GM18870 (cell line): ENCODE measurements at regions not wholly inside any gene's neighbourhood (a gene's known extent, or its start where the extent isn't known, plus 50 kb on each side); places are given as distances from the start of the nearest gene placed in this dataset.

ENCODE experiments used
- ATAC-seq: cut with Tn5 transposase; IDR thresholded peaks from one replicate; pipeline ENCODE4 v1.9.1; 2021; ENCODE audit warnings: moderate library complexity; ENCODE audit not compliant: unreplicated experiment

DNA sequence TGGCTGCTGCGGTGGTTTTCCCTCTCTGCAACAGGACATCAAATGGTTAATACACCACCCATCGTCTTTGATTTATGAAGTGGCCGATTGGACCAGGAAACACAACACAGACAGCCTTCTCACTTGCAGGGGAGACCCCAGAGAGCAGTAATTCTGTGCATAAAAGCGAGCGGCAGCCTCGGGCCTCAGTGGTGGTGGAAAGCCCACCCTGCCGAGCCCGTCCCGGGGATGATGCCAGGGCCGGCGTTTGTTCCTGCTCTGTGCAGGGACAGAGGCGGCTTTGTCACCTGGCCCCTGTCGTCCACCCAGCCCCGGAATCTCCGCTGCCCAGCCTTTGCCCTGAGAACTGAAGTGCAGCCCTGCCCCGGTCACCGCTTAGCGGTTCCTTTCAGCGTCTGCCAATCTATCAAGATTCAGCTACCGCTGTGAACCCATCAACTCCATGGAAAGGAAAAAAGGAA is 184.4 kb downstream of the TSHZ3 start:
- ATAC-seq = no peak

GRCh38 chr19:31160336-31160926 is 188.8 kb downstream of the TSHZ3 start:
- ATAC-seq = no peak

DNA sequence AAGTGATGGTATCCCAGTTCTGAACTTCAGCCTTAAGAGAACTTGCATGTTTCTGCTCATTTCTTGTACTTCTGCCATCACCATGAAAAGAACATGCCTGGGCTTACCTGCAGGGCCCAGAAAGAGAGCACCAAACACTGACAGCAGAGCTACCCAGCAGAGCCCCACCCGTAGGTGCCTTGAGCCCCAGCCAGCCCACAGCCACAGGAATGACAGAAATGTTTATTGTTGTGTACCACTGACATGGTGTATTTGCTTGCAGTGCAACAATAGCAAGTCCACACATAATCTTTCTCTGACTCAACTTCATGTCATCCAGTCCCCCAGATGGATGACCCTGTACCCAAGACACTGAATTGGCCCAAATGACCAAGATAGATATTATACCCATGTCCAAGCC is 195.2 kb downstream of the TSHZ3 start:
- ATAC-seq = no peak

- ATAC-seq = no peak
Measured at GRCh38 chr19:31152906-31153305, 196.3 kb downstream of the TSHZ3 start.

- ATAC-seq = no peak
Measured at GRCh38 chr19:31149441-31149941, 199.7 kb downstream of the TSHZ3 start.

DNA sequence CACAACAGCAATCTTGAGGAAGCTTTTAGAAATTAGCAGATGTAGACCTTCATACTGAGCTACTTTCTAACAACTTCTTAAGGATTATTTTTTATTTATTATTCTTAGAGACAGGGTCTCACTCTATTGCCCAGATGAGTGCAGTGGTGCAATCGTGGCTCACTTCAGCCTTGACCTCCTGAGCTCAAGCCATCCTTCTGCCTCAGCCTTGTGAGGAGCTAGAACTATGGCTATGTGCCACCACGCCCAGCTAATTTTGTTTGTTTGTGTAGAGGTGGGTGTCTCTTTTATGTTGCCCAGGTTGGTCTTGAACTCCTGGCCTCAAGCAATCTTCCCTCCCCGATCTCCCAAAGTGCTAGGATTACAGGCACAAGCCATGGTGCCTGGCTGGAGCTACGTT is 200.6 kb downstream of the TSHZ3 start:
- no peak for ATAC-seq

- no peak for ATAC-seq
Measured at GRCh38 chr19:31147234-31147633, 202.0 kb downstream of the TSHZ3 start.

- no peak for ATAC-seq
Measured at GRCh38 chr19:31146546-31147183, 202.6 kb downstream of the TSHZ3 start.

GRCh38 chr19:31146015-31146414 is 203.2 kb downstream of the TSHZ3 start:
- ATAC-seq = no peak

DNA sequence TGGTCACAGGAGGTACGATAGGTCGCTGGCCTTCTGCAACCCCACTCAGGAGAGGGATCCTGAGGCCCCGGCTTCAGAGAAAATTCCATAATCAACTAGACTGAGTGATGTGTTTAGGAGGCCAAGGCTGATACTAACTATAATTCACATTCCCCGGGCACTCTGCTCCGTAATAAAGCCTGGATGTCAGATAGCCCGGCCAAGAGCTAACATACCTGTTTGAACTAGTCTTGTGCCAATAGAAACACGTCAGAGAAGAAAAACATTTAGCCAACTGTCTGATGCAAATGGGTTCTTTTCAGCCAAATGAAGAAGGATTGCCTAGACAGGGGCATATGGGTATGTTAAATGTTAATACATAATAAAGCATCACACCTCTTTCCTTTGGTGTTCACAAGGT is 204.2 kb downstream of the TSHZ3 start:
- ATAC-seq = no peak

- no peak for ATAC-seq
Measured at GRCh38 chr19:31144075-31144870, 205.0 kb downstream of the TSHZ3 start.

DNA sequence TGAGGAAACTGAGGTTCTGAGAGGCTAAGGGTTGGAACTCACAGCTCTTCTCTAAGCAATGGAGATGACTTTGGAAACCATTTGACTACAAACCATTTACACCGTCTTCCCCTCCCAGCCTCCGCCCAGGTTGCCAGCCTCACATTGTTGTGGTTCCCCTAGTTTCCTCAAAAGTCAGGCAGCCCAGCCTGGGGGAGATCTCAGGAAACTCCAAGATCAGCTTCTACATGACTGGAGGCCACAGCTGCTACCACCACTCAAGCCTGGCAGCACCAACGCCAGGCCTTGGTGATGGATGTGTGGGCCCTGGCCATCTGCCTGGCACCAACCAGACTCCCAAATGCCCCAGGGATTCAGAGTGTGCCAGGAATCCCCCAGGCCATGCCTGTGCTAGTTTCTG is 207.9 kb downstream of the TSHZ3 start:
- no peak for ATAC-seq

GRCh38 chr19:31140717-31141116 is 208.5 kb downstream of the TSHZ3 start:
- ATAC-seq = no peak

DNA sequence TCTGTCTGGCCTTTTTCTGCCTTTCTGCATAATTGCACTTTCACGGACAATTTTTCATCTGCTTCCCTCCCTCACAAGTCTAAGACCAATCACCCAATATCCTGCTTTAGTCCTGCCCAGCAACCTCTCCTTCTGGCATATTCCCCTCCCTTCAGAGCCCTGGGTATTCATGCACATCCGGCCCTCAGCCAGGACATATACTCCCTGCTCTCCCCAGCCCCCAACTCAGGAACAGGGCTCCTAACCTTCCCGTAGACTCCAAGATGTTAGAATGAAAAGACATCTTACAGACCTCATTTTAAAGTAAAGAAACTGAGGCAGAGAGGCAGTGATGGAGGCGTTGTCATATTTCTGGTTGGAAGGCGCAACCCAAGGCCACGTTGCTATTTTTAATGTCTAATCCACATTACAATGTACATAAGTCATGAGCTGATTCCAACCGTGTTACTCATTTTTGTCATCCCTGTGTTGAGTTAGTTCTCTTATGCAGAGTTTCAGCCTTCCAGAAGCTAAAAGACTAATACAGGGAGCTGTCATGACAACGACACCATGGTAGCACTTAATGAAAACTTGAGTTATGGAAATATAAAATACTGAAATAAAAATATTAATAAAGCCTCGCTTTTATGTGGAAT is 209.2 kb downstream of the TSHZ3 start:
- no peak for ATAC-seq

- ATAC-seq = no peak
Measured at GRCh38 chr19:31138077-31138476, 211.2 kb downstream of the TSHZ3 start.

- no peak for ATAC-seq
Measured at GRCh38 chr19:31135841-31136240, 213.4 kb downstream of the TSHZ3 start.

DNA sequence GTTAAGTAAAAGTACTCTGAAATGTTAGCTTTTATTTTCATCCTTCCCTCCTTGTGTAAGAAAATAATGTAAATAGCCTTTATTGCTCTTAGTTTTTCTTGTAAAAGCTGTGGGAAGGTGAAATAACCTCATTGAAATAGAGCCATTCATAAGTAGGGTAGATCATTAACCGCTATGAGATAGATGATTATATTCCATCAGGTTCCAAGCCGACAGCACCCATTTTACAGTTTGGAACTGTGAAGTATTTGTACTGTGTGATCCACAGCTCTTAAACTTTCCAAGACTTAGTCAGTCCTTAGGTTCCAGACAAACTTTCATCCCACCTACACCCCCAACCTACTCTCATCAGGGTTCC is 216.5 kb downstream of the TSHZ3 start:
- ATAC-seq = no peak

DNA sequence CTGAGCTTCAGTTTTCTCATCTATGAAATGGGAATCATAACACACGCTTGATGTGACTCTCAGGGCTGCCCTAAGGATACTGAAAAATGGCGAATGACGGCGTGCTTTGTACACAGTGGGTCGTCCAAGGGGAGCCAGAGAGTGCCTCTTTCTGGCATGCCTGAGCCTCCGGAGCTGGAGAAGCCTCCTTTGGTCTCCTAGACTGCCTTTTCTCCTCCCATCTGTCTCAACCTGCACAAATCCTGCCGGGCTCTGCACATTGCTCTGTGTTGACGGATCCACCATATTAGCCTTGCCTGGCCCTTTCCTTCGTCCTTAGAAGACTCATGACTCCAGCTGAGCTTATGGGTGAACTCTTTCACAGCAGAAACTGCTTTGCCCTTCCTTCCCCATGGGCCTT is 220.9 kb downstream of the TSHZ3 start:
- ATAC-seq = no peak

- no peak for ATAC-seq
Measured at GRCh38 chr19:31127134-31127967, 221.9 kb downstream of the TSHZ3 start.

GRCh38 chr19:31126236-31126635 is 223.0 kb downstream of the TSHZ3 start:
- no peak for ATAC-seq

GRCh38 chr19:31125071-31125470 is 224.2 kb downstream of the TSHZ3 start:
- ATAC-seq = no peak
